H1 (cell line): ENCODE measurements at regions not wholly inside any gene's neighbourhood (a gene's known extent, or its start where the extent isn't known, plus 50 kb on each side); places are given as distances from the start of the nearest gene placed in this dataset.
A peak's percentile ranks its signal among the peaks of the same experiment; 100 is the strongest.

Experiments
- CTCF ChIA-PET: fragments of 300-600 bp; sonication (Branson Sonifier 250); formaldehyde crosslinking; loops from one replicate; lab custom pipeline; 2021; ENCODE audit not compliant: partially characterized antibody; lab: Charles Lee
- POLR2A ChIA-PET: fragments of 300-600 bp; sonication (Branson Sonifier 250); formaldehyde crosslinking; loops from one replicate; lab custom pipeline; 2021; ENCODE audit warnings: inconsistent platforms; ENCODE audit not compliant: partially characterized antibody; lab: Charles Lee
- DNase-seq, 2 experiments: peaks; one replicate each; pipeline versions ENCODE4 v3.0.0 to v3.0.0-alpha.2; 2010 to 2022; ENCODE audit warnings: low spot score in 2 of 2, low read depth in 1 of 2, mixed read lengths in 1 of 2
- FAIRE-seq: peaks from 2 replicates; lab custom pipeline; 2011; peaks lifted over from hg19 to GRCh38; lab: Jason Lieb, UNC
- H2AFZ ChIP-seq: 2 replicates; pipeline ENCODE4 v1.8.1; 2012; ENCODE audit warnings: low read length, inconsistent platforms
- H2AK5ac ChIP-seq: 2 replicates; pipeline ENCODE4 v1.6.1; 2013; ENCODE audit warnings: low read depth, low read length
- H2BK120ac ChIP-seq: replicated peaks from 2 replicates; pipeline ENCODE3; 2013; ENCODE audit warnings: low read depth, low read length, inconsistent platforms
- H2BK12ac ChIP-seq: 2 replicates; pipeline ENCODE4 v1.6.1; 2013; ENCODE audit warnings: low read depth, low read length
- H2BK15ac ChIP-seq: 2 replicates; pipeline ENCODE4 v1.6.1; 2013; ENCODE audit warnings: low read length
- H2BK20ac ChIP-seq: 2 replicates; pipeline ENCODE4 v1.6.1; 2013; ENCODE audit warnings: low read length
- H2BK5ac ChIP-seq: 2 replicates; pipeline ENCODE4 v1.6.1; 2013; ENCODE audit warnings: low read depth, low read length
- H3K14ac ChIP-seq: 2 replicates; pipeline ENCODE4 v1.6.1; 2013; ENCODE audit warnings: inconsistent platforms; ENCODE audit not compliant: insufficient read length
- H3K18ac ChIP-seq: 2 replicates; pipeline ENCODE4 v1.6.1; 2013; ENCODE audit warnings: low read length; ENCODE audit errors: extremely low read depth
- H3K23ac ChIP-seq: 2 replicates; pipeline ENCODE4 v1.6.1; 2013; ENCODE audit warnings: inconsistent platforms; ENCODE audit not compliant: insufficient read length
- H3K23me2 ChIP-seq: 2 replicates; pipeline ENCODE4 v1.6.1; 2013; ENCODE audit warnings: low read depth, low read length
- H3K27ac ChIP-seq: 2 replicates; pipeline ENCODE4 v1.6.1; 2011; ENCODE audit warnings: low read depth, low read length, inconsistent platforms
- H3K27me3 ChIP-seq, 4 experiments: replicated peaks in 1 of 4; 1 replicate in 1 of 4; 2 replicates in 3 of 4; pipeline versions ENCODE4 v1.6.1 to v1.8.1; 2011 to 2013; ENCODE audit warnings: low read length in 3 of 4, mild to moderate bottlenecking in 3 of 4, inconsistent platforms in 2 of 4, mixed read lengths in 2 of 4, moderate library complexity in 1 of 4; ENCODE audit not compliant: control insufficient read depth in 3 of 4, insufficient read depth in 3 of 4; ENCODE audit errors: extremely low read depth in 1 of 4
- H3K36me3 ChIP-seq, 4 experiments: 2 replicates each; pipeline versions ENCODE4 v1.6.1 to v1.8.1; 2011 to 2013; ENCODE audit warnings: mild to moderate bottlenecking in 4 of 4, low read length in 3 of 4, moderate library complexity in 2 of 4, control low read depth in 1 of 4, inconsistent platforms in 1 of 4; ENCODE audit not compliant: insufficient read depth in 4 of 4, control insufficient read depth in 2 of 4
- H3K4ac ChIP-seq: replicated peaks from 2 replicates; pipeline ENCODE3; 2013; ENCODE audit warnings: low read length, low read depth, mixed read lengths, inconsistent platforms; ENCODE audit not compliant: insufficient read length
- H3K4me1 ChIP-seq, 4 experiments: replicated peaks in 1 of 4; 1 replicate in 1 of 4; 2 replicates in 3 of 4; pipeline versions ENCODE4 v1.6.1 to v1.8.1; 2011 to 2013; ENCODE audit warnings: low read length in 3 of 4, inconsistent platforms in 2 of 4, mixed read lengths in 1 of 4; ENCODE audit not compliant: insufficient read depth in 4 of 4, control insufficient read depth in 3 of 4
- H3K4me2 ChIP-seq, 2 experiments: 2 replicates each; pipeline versions ENCODE4 v1.6.1 to v1.8.1; 2011 to 2013; ENCODE audit warnings: low read depth in 2 of 2, low read length in 2 of 2, control low read depth in 1 of 2, inconsistent platforms in 1 of 2, mild to moderate bottlenecking in 1 of 2; ENCODE audit not compliant: insufficient read depth in 1 of 2
- H3K4me3 ChIP-seq, 4 experiments: fragments of 200-600, 300-600 bp in 1 of 4; sonication (generic), shearing (Covaris generic), sonication (Bioruptor Twin) in 1 of 4; 2 replicates each; pipeline versions ENCODE4 v1.5.1 to v1.8.1; 2011 to 2016; ENCODE audit warnings: low read length in 4 of 4, low read depth in 3 of 4, control low read depth in 2 of 4, inconsistent platforms in 2 of 4, mild to moderate bottlenecking in 2 of 4, mixed read lengths in 1 of 4, moderate library complexity in 1 of 4; ENCODE audit not compliant: insufficient read depth in 2 of 4; ENCODE audit errors: extremely low read depth in 1 of 4
- H3K56ac ChIP-seq: replicated peaks from 2 replicates; pipeline ENCODE3; 2013; ENCODE audit warnings: low read depth, mild to moderate bottlenecking, mixed read lengths, low read length, inconsistent platforms; ENCODE audit not compliant: insufficient read length
- H3K79me1 ChIP-seq: 2 replicates; pipeline ENCODE4 v1.6.1; 2013; ENCODE audit warnings: low read depth, low read length, control low read depth
- H3K79me2 ChIP-seq, 2 experiments: 2 replicates each; pipeline versions ENCODE4 v1.6.1 to v1.8.1; 2012 to 2013; ENCODE audit warnings: low read length in 2 of 2, mild to moderate bottlenecking in 2 of 2, inconsistent platforms in 1 of 2; ENCODE audit not compliant: insufficient read depth in 2 of 2, control insufficient read depth in 1 of 2
- H3K9ac ChIP-seq, 4 experiments: replicated peaks in 1 of 4; 1 replicate in 1 of 4; 2 replicates in 3 of 4; pipeline versions ENCODE4 v1.6.1 to v1.8.1; 2011 to 2013; ENCODE audit warnings: low read depth in 3 of 4, low read length in 3 of 4, control low read depth in 2 of 4, mild to moderate bottlenecking in 2 of 4, moderate library complexity in 2 of 4, inconsistent platforms in 1 of 4; ENCODE audit errors: extremely low read depth in 1 of 4
- H3K9me3 ChIP-seq, 2 experiments: 2 replicates each; pipeline versions ENCODE4 v1.6.1 to v1.8.1; 2012 to 2013; ENCODE audit warnings: mild to moderate bottlenecking in 2 of 2, moderate library complexity in 2 of 2, control low read depth in 1 of 2, inconsistent platforms in 1 of 2, low read depth in 1 of 2, low read length in 1 of 2, mixed read lengths in 1 of 2; ENCODE audit not compliant: insufficient read depth in 2 of 2
- H4K20me1 ChIP-seq, 2 experiments: replicated peaks in 1 of 2; 2 replicates each; pipeline versions ENCODE3 to v1.8.1; 2011 to 2013; ENCODE audit warnings: inconsistent platforms in 2 of 2, low read length in 2 of 2, mild to moderate bottlenecking in 1 of 2; ENCODE audit not compliant: insufficient read depth in 2 of 2, control insufficient read depth in 1 of 2
- H4K5ac ChIP-seq: 2 replicates; pipeline ENCODE4 v1.6.1; 2013; ENCODE audit warnings: low read length, low read depth, mixed read lengths, inconsistent platforms; ENCODE audit not compliant: insufficient read length
- H4K8ac ChIP-seq: 2 replicates; pipeline ENCODE4 v1.8.0; 2013; ENCODE audit warnings: mild to moderate bottlenecking, moderate library complexity, low read length, inconsistent platforms; ENCODE audit not compliant: insufficient read depth; ENCODE audit errors: extremely low read depth
- H4K91ac ChIP-seq: replicated peaks from 2 replicates; pipeline ENCODE3; 2013; ENCODE audit warnings: low read length, mixed read lengths, inconsistent platforms; ENCODE audit not compliant: insufficient read length
- ATF3 ChIP-seq: IDR thresholded peaks from 2 replicates; pipeline ENCODE4 v1.6.1; 2011; ENCODE audit warnings: low read depth, mild to moderate bottlenecking, low read length; ENCODE audit not compliant: insufficient read depth
- CTCF ChIP-seq, 3 experiments: IDR thresholded peaks; 1 replicate in 2 of 3; 2 replicates in 1 of 3; pipeline versions ENCODE4 v1.5.1 to v1.6.1; 2011; ENCODE audit warnings: low read length in 3 of 3, mild to moderate bottlenecking in 3 of 3, inconsistent platforms in 2 of 3, low read depth in 1 of 3, moderate library complexity in 1 of 3; ENCODE audit not compliant: insufficient read depth in 1 of 3; ENCODE audit errors: control extremely low read depth in 1 of 3
- EGR1 ChIP-seq: IDR thresholded peaks from 2 replicates; pipeline ENCODE4 v1.6.1; 2011; ENCODE audit warnings: low read depth, low read length, borderline replicate concordance
- MAX ChIP-seq: IDR thresholded peaks from 2 replicates; pipeline ENCODE4 v1.6.1; 2012; ENCODE audit warnings: inconsistent platforms
- RFX5 ChIP-seq: IDR thresholded peaks from 2 replicates; pipeline ENCODE4 v1.6.1; 2011; ENCODE audit warnings: low read depth, low read length, improper control_type of control experiment, borderline replicate concordance
- SIN3A ChIP-seq, 2 experiments: IDR thresholded peaks in 1 of 2; conservative IDR thresholded peaks in 1 of 2; 2 replicates each; pipeline ENCODE4 v1.6.1; 2011 to 2012; ENCODE audit warnings: low read length in 2 of 2, improper control_type of control experiment in 1 of 2, low read depth in 1 of 2, mild to moderate bottlenecking in 1 of 2
- SIRT6 ChIP-seq: IDR thresholded peaks from one replicate; pipeline ENCODE4 v1.7.1; 2012; ENCODE audit warnings: low read length, inconsistent platforms
- TEAD4 ChIP-seq: IDR thresholded peaks from 2 replicates; pipeline ENCODE4 v1.6.1; 2012; ENCODE audit warnings: low read depth, low read length, inconsistent platforms, mixed read lengths
- WGBS, 2 experiments: shearing (Covaris generic) in 1 of 2; methylation state at CpG; one replicate each; pipeline versions ENCODE4 v1.1.6 to v1.1.7; 2013 to 2015; ENCODE audit warnings: low lambda C conversion rate in 2 of 2, mixed read lengths in 2 of 2, inconsistent platforms in 1 of 2, low coverage in 1 of 2, missing lambda C conversion rate in 1 of 2; ENCODE audit not compliant: insufficient replicate concordance in 2 of 2, insufficient coverage in 1 of 2, insufficient read length in 1 of 2; ENCODE audit errors: extremely low coverage in 1 of 2, missing lambda C conversion rate in 1 of 2; 5-methylcytosine and 5-hydroxymethylcytosine counted together

- Histone ChIP-seq H3K79me1 (no peaks in the 10 kb centered on the region), H2BK15ac (0 out of 2 replicates have a peak overlapping the region, but pooled peaks have one; percentile 49), H2BK5ac (no peak overlapping the region), H2AFZ (no peak overlapping the region), H3K14ac (no peak overlapping the region), H4K91ac (no peak overlapping the region), H3K4ac (no peak overlapping the region), H4K20me1 (no peaks in the 10 kb centered on the region), H3K4me3 (no peak overlapping the region), H3K4me2 (no peak overlapping the region), H2BK12ac (no peak overlapping the region), H3K79me2 (no peaks in the 10 kb centered on the region), H3K4me1 (peaks cover 0 to 6% (median 5%) of the 10 kb centered on the region in 4 experiments; a peak in 6 of 7 replicates), H4K8ac (no peak overlapping the region), H3K9ac (no peak overlapping the region), H3K23ac (no peak overlapping the region), H3K27ac (no peak overlapping the region), H3K18ac (no peak overlapping the region), H3K36me3 (no peaks in the 10 kb centered on the region), H3K56ac (no peak overlapping the region), H4K5ac (no peak overlapping the region), H2BK120ac (no peak overlapping the region), H3K27me3 (no peaks in the 10 kb centered on the region), H3K23me2 (no peaks in the 10 kb centered on the region; the same call in 1 of the 2 replicates), H2BK20ac (no peak overlapping the region), H3K9me3 (no peaks in the 10 kb centered on the region), H2AK5ac (no peak overlapping the region)
- FAIRE-seq = no peak
- ChIA-PET POLR2A (no interaction called here), CTCF (no interaction called here)
- no peak for TF ChIP-seq RFX5
- no peak for TF ChIP-seq ATF3
- no peak for TF ChIP-seq SIRT6
- no peak for TF ChIP-seq SIN3A (conservative IDR thresholded peaks at IDR 0.05 in 1 of 2, IDR thresholded peaks at IDR 0.05 in 1 of 2; ENCODE audit: low read depth in 1 of 2, low read length in 2 of 2)
- TF ChIP-seq CTCF (IDR thresholded peaks at IDR 0.05; ENCODE audit: control extremely low read depth in 1 of 3, insufficient read depth in 1 of 3, low read depth in 1 of 3, low read length in 3 of 3) = no peak
- no peak for TF ChIP-seq EGR1
- no peak for TF ChIP-seq MAX
- TF ChIP-seq TEAD4 = no peak
- DNase-seq = no peak
- 93% methylated on average over 5 of the region's 5 CpGs; no CpG with 5 or more reads in 1 of the 2 experiments for WGBS, 2 experiments
These were observed 270.4 kb downstream of the TFAP2C start for GRCh38 chr20:56899506-56899905.
